ENCODE measurements at regions not wholly inside any gene's neighbourhood (a gene's known extent, or its start where the extent isn't known, plus 50 kb on each side); places are given as distances from the start of the nearest gene placed in this dataset.
"Not testable (repeated sequence)": the region's sequence is repeated elsewhere in the genome, so short reads cannot be mapped to it uniquely, and the experiment has no call there.

DNA sequence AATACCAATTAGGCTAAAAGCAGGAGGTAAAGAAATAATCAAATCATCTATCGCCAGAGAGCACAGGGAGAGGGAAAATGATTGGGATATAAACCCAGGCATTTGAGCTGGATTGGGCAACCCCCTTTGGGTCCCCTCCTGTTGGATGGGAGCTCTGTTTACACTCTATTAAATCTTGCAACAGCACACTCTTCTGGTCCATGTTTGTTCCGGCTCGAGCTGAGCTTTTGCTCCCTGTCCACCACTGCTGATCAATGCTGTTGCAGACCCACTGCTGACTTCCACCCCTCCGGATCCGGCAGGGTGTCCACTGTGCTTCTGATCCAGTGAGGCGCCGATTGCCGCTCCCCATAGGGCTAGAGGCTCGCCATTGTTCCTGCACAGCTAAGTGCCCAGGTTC lies 493.8 kb downstream of the MATN1 start:
- no peak for DNase-seq

DNA sequence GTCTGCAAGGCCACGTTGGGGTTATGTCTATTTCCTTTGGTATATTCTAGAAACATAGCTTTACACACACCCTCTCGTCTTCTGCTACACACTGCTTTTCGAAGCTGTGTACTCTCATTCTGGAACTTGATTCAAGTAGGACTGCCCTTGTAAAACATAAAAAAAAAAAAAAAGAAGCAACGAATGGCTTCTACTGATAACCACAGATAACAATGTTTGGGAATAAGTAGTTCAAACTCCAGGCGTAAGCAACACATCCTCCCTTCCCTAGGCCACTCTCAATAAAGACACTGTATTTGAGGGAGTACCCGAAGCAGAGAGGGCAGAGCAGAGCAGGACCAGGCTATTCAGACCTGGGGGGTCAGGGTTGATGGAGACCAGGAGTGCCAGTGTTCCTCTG lies 496.7 kb downstream of the MATN1 start:
- DNase-seq: no peak

DNA sequence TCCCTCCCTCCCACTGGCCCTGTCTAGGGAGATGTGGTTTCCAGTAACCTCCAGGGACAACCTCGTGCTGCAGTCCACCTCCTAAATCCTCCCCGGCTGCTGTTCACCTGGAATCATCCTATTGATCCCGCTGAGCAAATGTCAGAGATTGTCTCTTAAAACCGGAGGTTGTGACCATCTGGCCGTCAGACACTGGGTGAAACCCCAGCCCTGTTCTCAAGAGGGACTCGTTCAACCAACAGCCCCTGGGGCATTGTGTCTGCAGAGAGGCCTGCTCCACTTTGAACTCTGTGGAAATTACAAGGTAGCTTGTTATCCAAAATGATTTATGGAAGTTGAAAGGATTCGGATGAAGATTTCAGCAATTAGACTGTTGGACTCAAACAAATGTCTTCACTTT lies 498.0 kb downstream of the MATN1 start:
- no peak for DNase-seq

DNA sequence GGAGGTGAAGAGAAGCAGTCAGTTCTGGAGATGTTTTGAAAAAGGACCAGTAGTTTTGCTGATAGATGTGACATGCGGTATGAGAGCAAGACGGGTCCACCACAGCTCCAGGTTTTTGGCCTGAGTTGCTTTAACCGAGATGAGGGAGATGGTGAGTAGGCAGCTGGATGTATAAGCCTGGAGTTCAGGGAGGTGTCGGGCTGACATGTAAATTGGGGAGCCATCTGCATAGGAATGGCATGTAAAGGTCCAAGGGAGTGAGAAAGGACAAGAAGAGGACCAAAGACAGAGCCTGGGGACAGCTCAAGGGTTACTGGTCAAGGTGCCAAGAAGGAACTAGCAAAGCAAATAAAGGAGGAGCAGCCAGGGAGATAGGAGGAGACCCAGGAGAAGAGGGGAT lies 503.7 kb downstream of the MATN1 start:
- DNase-seq: no peak

DNA sequence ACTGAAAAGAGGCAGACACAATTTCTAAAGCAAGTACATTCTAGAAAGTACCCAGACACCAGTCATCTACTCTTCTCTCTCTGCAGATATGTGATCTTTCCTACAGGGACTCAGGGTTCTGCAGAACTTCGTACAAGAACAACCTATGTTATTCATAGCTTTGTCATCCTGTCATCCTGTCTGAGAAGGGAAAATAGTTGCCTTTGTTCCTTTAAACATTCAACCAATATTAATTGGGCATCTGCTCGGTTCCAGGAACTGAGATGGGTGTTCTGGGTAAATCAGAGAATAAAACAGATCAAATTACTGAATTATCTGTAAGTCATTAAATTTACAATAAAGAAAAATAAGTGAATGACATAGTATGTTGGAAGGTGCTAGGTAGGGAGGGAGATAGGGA lies 504.9 kb downstream of the MATN1 start:
- no peak for DNase-seq

DNA sequence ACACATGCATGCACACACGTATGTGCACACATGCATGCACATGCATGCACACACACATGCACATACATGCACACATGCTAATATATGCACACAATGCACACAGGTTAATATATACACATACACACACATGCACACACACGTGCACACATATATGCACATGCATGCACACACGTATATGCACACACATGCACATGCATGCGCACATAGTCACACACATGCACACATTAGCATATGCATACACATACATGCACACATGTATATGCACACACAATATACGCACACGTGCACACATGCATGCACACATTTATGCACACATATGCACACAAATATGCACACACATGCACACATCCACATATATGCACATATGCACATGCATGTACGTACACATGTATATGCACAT lies 506.8 kb downstream of the MATN1 start:
- DNase-seq: no peak

DNA sequence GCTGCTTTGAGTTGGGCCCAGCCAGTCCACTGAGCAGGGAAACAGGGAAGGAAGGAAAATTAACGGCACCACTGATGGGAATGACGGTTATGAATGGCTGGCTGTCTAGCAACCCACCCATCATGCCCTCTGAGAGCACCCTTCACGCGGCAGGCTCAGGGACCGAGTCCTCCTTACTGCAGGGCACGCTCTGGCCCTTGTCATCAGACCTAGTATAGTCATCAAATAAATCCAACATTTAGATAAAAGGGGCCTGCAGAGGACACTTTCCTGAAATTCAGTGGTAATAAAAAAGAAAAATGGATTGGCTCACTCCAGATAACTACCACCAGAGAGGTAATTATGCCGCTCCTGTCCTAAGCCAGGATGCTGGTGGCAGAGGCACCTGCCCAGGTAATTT lies 509.4 kb downstream of the MATN1 start:
- DNase-seq: no peak

DNA sequence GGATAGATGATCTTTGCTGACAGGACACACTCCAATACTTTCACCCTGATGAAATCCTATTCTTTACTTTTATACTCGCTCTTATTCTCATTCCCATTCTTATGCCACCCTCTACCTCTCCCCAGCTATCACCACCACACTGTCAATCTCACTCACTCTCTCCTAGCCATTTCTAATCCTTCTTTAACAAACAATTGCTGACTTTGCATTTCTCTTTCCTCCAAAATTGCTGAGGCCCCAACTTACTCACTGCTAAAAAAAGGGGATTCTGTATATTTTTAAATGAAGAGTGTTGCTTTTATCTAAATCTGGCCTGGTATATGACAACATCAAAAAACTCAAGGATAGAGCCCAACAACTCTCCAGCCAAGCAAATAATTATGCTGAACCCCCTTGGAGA lies 515.4 kb downstream of the MATN1 start:
- DNase-seq: not testable (repeated sequence)

DNA sequence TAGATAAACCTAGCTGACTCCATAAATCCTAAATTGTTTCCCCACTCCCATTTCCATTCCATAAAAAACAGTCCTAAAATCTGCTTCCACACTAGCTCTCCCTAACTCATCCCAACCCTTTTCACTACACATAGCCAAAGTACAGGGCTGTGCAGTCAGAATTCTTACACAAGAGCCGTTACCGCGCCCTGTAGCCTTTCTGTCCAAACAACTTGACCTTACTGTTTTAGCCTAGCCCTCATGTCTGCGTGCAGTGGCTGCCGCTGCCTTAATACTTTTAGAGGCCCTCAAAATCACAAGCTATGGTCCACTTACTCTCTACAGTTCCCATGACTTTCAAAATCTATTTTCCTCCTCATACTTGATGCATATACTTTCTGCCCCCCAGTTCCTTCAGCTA lies 516.8 kb downstream of the MATN1 start:
- DNase-seq: not testable (repeated sequence)

DNA sequence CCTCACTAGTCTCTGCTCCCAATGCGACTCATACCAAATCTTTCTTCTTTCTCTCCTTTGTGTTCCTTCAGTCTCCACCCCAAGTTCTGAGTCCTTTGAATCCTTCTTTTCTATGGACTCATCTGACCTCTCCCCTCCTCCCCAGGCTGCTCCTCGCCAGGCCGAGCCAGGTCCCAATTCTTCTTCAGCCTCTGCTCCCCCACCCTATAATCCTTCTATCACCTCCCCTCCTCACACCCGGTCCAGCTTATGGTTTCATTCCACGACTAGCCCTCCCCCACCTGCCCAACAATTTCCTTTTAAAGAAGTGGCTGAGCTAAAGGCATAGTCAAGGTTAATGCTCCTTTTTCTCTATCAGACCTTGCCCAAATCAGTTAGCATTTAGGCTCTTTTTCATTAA lies 518.5 kb downstream of the MATN1 start:
- not testable (repeated sequence) for DNase-seq

DNA sequence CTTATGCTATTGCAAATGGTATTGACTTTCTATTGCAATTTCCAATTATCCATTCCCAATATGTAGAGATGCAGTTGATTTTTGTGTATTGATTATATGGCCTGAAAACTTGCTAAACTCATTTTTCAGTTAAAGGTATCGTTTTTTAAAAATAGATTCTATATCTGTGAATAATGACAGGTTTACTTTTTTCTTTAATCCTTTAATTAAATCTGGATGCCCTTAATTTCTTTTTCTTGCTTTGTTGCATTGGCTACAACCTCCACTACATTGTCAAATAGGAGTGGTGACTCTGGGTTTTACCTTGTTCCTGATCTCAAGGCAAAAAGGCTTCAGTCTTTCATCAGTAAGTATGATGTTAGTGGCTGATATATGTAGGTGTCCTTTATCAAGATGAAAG lies 522.4 kb downstream of the MATN1 start:
- no peak for DNase-seq

DNA sequence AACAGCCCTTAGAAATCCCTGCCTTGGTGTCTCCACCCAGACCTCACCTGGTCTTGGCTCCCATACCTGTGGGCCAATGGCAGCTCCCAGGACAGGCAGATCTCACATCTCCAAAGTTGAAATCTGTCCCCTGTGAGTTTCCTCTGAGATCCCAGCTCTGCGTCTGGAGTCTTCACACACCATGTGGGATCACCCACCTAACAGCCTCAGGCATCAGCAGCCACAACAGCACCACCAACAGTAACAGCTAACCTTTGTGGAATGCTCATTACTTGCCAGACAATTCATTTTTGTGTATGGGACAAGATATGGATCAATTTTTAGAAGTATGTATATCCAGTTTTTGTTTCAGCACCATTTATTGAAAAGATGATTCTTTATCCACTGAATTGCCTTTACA lies 523.2 kb downstream of the MATN1 start:
- DNase-seq: no peak

DNA sequence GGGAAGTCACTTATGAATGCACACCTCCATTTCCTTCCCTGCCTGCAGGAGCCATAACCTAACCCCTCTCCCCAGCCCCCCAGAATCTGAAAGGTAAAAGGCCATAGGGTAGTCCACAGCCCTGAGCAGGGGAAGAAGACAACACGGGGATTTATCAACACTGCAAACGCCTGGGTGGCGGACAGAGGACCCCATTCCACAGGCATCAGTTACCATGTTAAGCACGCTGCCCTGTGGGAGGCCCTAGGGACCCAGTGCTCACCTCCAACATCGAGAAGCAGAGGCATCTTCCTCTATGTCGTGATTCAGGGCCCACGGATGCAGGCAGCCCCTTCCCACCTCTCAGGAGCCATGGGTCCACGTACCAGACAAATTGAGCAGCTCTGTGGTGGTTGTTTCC lies 523.8 kb downstream of the MATN1 start:
- no peak for DNase-seq

DNA sequence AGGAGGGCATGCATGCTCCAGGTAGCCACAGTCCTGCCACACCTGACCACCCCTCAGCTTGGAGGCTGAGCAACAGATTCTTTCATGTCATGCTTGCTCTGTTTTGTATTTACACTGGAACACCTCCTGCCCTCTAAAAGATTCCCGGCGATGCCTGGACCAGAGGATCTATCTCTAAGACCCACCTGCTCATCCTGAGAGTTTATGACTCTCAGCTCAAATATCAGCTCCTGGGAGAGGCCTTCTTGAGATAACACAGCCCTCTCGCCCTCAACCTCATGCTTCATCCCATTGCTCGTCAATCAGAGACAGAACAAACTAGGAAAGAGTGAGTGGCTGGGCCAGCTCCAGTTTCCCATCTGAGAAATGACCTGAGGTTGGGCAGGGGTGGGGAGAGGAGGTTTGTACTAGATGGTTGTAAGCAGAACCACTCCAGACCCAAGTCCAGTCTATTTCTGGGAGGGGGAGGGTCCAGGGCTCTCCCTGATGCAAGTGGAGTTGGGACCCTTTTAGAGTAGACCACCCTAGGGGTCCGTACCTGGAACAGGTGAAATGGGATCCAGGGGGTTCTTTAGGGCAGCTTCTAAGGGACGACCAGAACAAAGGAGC lies 524.5 kb downstream of the MATN1 start:
- no peak for DNase-seq

DNA sequence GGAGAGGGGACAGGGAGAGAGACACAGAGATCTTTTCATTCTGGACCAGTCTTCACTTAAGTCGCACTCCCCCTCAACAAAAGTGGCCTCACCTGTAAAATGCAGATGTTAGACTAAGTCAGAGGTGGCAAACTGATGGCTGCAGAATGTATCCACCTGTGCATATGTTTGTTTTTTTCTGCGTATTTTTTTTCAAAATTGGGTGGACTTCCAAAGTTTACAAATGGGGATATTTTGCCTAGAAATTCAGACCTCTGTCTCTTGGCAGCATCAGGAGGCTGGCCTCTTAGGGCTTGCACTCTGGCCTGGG lies 525.0 kb downstream of the MATN1 start:
- no peak for DNase-seq

DNA sequence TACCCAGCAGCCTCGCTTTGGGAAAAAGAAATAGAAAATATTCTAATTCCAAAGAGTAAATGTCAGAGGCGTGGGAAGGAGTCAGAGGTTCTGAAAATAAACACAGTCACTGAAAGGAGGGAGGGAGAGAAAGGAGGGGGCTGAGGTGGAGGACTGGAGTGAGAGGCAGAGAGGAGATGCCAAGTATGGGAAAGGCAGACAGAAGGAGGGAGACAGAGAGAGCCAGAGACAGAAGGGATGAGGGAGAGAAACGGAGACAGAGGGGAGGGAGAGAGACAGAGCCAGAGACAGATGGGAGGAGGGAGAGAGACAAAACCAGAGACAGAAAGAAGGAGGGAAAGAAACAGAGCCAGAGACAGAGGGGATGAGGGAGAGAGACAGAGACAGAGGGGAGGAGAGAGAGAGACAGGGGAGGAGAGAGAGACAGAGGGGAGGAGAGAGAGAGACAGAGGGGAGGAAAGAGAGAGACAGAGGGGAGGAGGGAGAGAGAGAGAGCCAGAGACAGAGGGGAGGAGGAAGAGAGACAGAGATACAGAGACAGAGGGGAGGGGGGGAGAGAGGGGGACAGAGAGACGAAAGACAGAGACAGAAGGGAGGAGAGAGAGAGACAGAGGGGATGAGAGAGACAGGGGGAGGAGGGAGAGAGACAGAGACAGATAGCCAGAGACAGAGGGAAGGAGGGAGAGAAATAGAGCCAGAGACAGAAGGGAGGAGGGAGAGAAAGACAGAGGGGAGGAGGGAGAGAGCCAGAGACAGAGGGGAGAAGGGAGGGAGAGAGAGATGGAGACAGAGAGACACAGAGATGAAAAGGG lies 525.5 kb downstream of the MATN1 start:
- no peak for DNase-seq

DNA sequence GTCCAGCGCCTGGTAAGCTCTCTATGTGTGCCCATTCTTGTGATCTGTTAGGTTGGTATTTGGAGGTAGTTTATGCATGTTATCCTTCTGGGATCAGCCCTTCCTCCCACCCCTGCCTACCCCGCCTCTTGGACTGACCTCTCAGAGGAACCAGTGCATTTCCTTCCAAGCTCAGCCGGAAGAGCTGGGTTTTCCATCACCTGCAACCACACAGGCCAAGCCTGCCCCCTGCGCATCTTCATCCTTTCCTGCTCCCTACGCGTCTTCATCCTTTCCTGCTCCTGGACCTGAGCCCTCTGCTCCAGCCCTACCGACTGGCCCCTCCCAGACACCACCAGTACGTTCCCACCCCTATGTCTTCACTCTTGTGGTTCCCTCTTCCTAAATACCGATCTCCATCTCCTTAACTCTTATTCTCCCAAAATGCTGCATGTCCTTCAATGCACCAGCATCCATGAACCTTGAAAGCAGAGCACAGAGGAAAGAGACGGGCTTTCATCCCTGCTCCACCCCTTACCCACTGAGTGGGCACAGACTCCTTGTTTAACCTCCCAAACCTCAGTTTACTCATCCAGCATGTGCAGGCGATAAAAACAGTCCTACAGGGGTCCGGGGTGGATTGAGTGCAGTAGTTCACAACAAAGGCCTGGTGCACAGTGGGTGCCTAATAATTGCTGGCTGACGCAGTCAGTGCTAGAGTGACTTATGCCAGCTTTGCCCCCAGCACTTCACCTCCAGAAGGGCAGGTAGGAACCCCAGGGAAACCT lies 526.3 kb downstream of the MATN1 start:
- no peak for DNase-seq

DNA sequence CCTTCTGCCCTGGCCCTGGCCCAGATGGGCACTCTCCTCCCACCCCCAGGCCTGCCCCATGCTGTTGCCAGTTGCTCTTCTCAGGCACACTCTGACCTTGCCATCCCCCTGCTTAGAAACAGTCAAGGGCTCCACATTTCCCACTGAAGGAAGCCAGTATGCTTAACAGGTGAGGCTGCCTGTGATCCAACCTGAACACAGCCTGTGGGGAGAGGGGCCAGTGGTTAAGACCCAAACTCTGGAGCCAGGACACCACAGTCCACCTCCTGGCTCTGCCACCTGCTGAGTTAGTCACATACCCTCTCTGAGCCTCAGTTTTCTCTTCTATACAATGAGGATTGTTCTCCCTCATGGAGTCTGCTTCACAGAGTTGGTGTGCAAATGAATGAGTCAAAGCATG lies 526.9 kb downstream of the MATN1 start:
- DNase-seq: no peak

DNA sequence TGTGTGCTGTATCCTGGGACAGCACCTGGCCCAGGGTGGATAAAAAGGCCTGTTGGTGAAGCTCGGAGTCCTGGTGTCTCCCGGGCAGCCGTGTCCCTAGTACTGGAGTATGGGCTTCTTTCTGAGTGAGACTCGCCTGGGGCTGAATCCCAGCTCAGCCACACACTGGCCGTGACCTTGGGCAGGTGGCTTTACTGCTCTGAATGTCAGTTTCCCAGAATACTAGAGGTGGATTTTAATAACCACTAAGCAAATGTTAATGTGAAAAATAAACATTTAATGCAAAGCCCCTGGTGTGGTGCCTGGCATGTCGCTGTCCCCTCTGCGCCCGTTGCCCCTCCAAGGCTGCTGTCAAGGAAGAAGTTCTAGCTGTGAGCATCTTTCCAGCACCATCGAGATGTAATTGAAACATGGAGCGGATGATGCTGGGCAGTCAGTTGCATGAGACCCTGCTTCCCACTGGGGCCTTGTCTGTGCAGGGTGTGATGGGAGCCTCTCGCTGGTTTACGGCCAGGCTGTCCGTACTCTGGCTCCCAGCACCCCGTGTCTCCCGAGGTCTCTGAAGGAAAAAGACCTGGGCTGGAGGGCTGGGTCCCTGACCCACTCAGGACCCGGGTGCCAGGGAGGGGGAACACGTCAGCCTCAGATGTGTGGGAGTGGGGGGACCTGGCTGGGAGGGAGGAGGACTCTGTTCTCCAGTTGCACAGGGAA lies 527.8 kb downstream of the MATN1 start:
- DNase-seq: no peak

DNA sequence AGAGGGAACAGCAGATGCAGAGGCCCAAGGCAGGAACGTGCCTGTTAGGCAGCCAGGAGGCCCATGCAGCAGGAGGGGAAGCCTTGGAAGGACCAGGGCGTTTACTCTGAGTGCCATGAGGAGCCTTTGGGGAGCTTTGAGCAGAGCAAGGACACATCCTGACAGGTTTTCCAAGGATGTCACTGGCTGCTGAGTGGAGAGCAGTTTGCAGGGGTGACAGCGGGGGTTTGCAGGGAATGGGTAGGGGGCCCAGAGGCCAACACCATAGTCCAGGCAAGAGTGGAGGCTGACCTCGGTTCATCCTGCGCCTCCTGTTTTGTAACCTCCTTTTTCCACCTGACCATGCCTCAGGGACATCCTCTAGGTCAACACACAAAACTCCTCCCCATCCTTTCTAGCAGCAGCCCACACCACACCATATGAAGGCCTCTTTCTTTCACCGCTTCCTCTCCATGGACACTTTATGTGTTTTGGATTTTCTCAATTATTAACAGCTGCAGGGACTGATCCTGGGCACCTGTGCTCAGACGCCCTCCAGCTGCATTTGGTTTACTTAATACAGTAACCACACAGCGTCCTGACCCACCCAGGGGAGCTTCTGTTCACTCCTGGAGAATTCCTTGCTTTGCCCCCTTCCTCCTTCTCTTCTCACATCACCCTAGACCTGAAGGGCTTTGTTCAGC lies 528.5 kb downstream of the MATN1 start:
- DNase-seq: no peak

DNA sequence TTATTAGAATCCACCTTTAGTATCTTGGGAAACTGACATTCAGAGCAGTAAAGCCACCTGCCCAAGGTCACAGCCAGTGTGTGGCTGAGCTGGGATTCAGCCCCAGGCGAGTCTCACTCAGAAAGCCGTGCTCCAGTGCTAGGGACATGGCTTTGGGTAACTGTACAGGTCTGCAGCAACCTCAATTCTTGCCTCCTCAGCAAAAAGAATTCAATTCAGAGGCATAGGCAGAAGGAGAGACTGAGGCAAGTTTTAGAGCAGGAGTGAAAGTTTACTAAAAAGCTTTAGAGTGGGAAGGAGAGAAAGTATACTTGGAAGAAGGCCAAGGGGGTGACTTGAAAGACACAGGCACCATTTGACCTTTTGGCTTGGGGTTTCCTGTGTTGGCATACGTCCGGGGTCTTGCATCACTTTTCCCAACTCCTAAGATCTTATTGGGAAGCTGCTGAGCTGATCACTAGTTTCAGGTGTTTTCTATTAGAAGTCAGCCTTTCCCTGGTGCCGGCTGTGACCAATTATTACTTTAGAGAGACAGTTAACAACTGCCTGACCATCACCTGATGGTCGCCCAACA lies 529.3 kb downstream of the MATN1 start:
- no peak for DNase-seq

DNA sequence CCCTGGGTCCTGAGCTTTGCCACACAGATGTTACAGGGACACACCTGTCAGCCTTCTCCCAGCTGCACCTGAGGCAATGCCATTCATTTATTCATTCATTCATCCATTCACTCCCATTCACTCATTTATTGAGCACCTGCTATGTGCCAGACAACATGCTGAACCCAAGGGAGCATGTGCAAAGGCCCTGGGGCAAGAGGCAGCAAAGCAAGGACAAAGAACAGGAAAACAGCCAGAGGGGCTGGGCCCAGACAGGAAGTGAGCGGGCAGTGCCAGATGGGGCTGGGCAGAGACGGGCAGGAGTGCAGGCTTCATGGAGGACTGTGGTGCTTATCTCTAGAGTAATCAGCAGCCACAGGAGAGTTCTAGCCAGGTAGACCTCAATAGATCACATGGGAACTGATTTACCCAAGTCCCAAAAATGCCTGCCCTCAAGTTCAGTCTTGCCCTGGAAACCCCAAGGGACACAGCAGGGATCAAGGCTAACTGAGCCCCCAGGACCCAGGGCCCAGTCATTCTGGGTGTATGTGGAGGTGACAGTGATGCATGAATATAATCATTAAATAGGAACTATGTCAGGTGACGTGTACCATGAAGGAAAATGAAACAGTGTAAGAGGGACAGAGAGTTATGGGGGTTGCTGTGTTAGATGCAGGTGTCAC lies 530.3 kb downstream of the MATN1 start:
- DNase-seq: no peak

All from fibroblast of skin of right quadriceps (primary cell).